Thyroid gland (tissue), 4 donors: ENCODE measurements at regions not wholly inside any gene's neighbourhood (a gene's known extent, or its start where the extent isn't known, plus 50 kb on each side); places are given as distances from the start of the nearest gene placed in this dataset.

Source experiments
- DNase-seq, 2 donors: peaks; one replicate each; pipeline ENCODE4 v3.0.0-alpha.2; 2019
- H3K27ac ChIP-seq, 3 donors: fragments of 200-600 bp; sonication (generic); 1 replicate in 2 of 3; 2 replicates in 1 of 3; pipeline ENCODE4 v1.5.1; 2016 to 2019; ENCODE audit warnings: mild to moderate bottlenecking in 1 of 3, moderate library complexity in 1 of 3
- H3K27me3 ChIP-seq: fragments of 200-600 bp; sonication (generic); one replicate; pipeline ENCODE4 v1.5.1; 2019
- H3K36me3 ChIP-seq, 2 donors: fragments of 200-600 bp; sonication (generic); one replicate each; pipeline ENCODE4 v1.5.1; 2016 to 2019
- H3K4me1 ChIP-seq, 2 donors: fragments of 200-600 bp; sonication (generic); one replicate each; pipeline ENCODE4 v1.5.1; 2017 to 2019
- H3K4me3 ChIP-seq, 3 donors: fragments of 200-600 bp; sonication (generic); replicated peaks in 1 of 3; 1 replicate in 2 of 3; 2 replicates in 1 of 3; pipeline ENCODE4 v1.5.1; 2016; ENCODE audit warnings: mild to moderate bottlenecking in 1 of 3
- H3K9me3 ChIP-seq: fragments of 200-600 bp; sonication (generic); one replicate; pipeline ENCODE4 v1.5.1; 2017
- POLR2A ChIP-seq, 2 donors: fragments of 450-650 bp; IDR thresholded peaks; one replicate each; pipeline ENCODE4 v1.6.1; 2017; ENCODE audit warnings: antibody characterized with exemption in 2 of 2, mild to moderate bottlenecking in 2 of 2, moderate library complexity in 1 of 2
- WGBS, 2 donors: methylation state at CpG; one replicate each; pipeline ENCODE4 v1.1.5; 2017; 5-methylcytosine and 5-hydroxymethylcytosine counted together
- intact Hi-C: fragments of 100-400 bp; cut with DNase I; formaldehyde crosslinking; loops from one replicate; pipeline ENCODE4 v1.15.1; 2023
- TF ChIP-seq, protein P1 (sequence below), 6 experiments: fragments of 200-600 bp in 3 of 6; fragments of 450-650 bp in 3 of 6; sonication (generic) in 3 of 6; IDR thresholded peaks; one replicate each; pipeline ENCODE4 v1.5.1; 2016 to 2019; ENCODE audit warnings: antibody characterized with exemption in 6 of 6, mild to moderate bottlenecking in 2 of 6, inconsistent platforms in 1 of 6, moderate library complexity in 1 of 6

DNA sequence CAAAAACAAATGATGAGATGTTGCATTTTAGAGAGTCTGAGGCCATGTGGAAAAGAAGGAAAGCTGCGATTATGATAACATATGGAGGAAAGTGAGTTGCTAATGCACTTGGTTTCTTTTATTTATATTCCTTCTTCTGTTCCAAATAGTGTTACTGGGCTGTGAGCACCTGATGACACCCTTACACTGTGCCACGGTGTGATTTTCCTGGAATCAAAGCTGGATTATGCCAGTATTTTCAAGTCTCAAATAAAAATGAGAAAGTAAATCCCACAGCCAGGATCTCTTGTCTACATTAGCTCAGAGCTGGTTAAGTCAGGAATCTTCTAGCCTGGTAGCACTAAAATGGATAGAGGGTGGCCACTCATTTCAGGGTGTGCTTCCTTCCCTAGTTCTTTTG lies 670.8 kb downstream of the TDRD15 start:
- TF ChIP-seq, protein P1, sequence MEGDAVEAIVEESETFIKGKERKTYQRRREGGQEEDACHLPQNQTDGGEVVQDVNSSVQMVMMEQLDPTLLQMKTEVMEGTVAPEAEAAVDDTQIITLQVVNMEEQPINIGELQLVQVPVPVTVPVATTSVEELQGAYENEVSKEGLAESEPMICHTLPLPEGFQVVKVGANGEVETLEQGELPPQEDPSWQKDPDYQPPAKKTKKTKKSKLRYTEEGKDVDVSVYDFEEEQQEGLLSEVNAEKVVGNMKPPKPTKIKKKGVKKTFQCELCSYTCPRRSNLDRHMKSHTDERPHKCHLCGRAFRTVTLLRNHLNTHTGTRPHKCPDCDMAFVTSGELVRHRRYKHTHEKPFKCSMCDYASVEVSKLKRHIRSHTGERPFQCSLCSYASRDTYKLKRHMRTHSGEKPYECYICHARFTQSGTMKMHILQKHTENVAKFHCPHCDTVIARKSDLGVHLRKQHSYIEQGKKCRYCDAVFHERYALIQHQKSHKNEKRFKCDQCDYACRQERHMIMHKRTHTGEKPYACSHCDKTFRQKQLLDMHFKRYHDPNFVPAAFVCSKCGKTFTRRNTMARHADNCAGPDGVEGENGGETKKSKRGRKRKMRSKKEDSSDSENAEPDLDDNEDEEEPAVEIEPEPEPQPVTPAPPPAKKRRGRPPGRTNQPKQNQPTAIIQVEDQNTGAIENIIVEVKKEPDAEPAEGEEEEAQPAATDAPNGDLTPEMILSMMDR (IDR thresholded peaks at IDR 0.05) = no peak
- no peak for TF ChIP-seq POLR2A (IDR thresholded peaks at IDR 0.05)
- no peaks in the 10 kb centered on the region for H3K9me3 ChIP-seq
- no peak overlapping the region for H3K4me3 ChIP-seq
- intact Hi-C loops = no loop called here
- no peak for DNase-seq
- WGBS, 2 donors = 81 to 84% methylated on average over 2 of the region's 2 CpGs
- no peaks in the 10 kb centered on the region for H3K36me3 ChIP-seq
- H3K27ac ChIP-seq = no peak overlapping the region
- H3K4me1 ChIP-seq = no peaks in the 10 kb centered on the region
- H3K27me3 ChIP-seq = no peaks in the 10 kb centered on the region

DNA sequence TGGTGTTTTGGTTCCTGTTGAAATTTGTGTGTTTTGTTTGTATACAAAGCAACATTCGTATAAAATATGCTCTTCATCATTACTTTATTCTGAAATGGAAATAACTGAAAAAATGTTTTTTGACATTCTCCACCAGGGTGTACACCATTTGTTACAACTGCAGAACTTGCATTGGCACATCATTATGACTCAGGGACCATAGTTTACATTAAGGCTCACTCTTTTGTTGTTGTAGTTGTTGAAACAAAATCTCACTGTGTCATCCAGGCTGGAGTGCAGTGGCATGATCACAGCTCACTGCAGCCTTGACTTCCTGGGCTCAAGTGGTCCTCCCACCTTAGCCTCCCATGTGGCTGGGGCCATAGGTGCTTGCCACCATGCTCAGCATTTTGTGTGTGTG lies 676.6 kb downstream of the TDRD15 start:
- TF ChIP-seq POLR2A (IDR thresholded peaks at IDR 0.05) = no peak
- TF ChIP-seq, protein P1 (IDR thresholded peaks at IDR 0.05) = no peak
- Histone ChIP-seq H3K4me3 (no peak overlapping the region), H3K36me3 (no peaks in the 10 kb centered on the region), H3K27me3 (no peaks in the 10 kb centered on the region), H3K27ac (no peak overlapping the region), H3K9me3 (no peaks in the 10 kb centered on the region), H3K4me1 (no peaks in the 10 kb centered on the region)
- WGBS, 2 donors = 57 to 67% methylated on average over 1 of the region's 1 CpG
- intact Hi-C loops = no loop called here
- DNase-seq = no peak

DNA sequence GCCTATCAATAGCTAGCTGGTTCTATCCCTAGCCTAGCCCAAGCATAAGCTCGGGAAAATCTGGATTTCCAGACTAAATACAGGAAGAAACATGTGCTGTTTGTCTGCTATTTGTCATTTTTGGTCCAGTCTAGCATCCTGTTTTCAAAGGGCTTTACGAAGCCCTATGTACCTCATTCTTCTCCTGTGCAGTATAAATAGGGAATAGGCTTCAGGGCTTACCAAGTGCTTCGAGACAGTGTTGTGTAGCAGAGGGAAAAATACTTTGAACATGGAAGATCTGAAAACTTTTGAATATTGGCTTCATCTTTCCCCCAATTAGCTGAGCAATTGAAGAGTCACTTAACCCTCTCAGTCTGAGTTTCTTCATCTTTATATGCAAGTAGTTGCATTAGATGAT lies 679.8 kb downstream of the TDRD15 start:
- intact Hi-C loops = no loop called here
- no peak for TF ChIP-seq POLR2A (IDR thresholded peaks at IDR 0.05)
- TF ChIP-seq, protein P1 (IDR thresholded peaks at IDR 0.05) = no peak
- WGBS, 2 donors = 48 to 59% methylated on average over 3 of the region's 3 CpGs
- Histone ChIP-seq H3K4me3 (no peak overlapping the region), H3K9me3 (no peaks in the 10 kb centered on the region), H3K27ac (no peak overlapping the region), H3K4me1 (no peaks in the 10 kb centered on the region), H3K36me3 (no peaks in the 10 kb centered on the region), H3K27me3 (no peaks in the 10 kb centered on the region)
- DNase-seq = no peak

DNA sequence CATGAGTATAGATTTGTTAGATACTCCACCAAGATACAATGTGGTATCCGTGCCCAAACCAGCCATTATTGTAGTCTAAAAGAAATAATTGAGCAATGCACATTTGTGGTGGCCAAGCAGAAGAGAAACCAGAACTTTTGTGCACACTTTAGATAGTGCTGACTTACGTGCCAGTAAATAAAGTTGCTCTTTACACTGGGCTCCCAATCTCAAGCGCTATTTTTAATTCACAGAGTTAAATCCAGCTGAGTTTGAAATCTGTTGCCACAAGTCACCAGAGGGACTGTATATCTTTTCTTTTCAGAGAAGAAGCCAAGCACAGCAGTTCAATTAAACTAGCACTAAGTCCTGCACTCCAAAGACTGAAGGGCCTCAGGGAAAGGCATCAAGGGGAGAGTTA lies 680.4 kb downstream of the TDRD15 start:
- H3K4me1 ChIP-seq = no peaks in the 10 kb centered on the region
- no peaks in the 10 kb centered on the region for H3K27me3 ChIP-seq
- intact Hi-C loops = no loop called here
- WGBS, 2 donors = 75 to 79% methylated on average over 3 of the region's 3 CpGs
- H3K9me3 ChIP-seq = no peaks in the 10 kb centered on the region
- TF ChIP-seq, protein P1 (IDR thresholded peaks at IDR 0.05) = no peak
- no peak for TF ChIP-seq POLR2A (IDR thresholded peaks at IDR 0.05)
- H3K4me3 ChIP-seq = no peak overlapping the region
- no peaks in the 10 kb centered on the region for H3K36me3 ChIP-seq
- H3K27ac ChIP-seq = no peak overlapping the region
- DNase-seq = no peak

DNA sequence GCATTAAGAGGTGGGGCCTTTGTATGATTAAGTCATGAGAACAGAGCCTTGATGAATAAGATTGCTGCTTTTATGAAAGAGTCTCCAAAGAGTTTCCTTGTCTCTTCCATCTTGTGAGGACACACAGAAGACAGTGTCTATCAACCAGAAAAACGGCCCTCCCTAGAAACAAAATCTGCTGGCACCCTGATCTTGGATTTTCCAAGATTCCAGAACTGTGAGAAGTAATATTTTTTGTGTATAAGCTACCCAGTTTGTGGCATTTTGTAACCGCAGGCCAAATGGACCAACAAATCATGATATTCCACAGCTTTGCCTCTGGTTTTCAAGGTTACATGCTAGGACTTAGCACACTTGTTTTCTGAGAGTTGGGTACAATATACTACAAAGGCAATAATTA lies 687.8 kb downstream of the TDRD15 start:
- TF ChIP-seq, protein P1 (IDR thresholded peaks at IDR 0.05) = no peak
- no peak for TF ChIP-seq POLR2A (IDR thresholded peaks at IDR 0.05)
- H3K27ac ChIP-seq = no peak overlapping the region
- no peak overlapping the region for H3K4me3 ChIP-seq
- H3K9me3 ChIP-seq = no peaks in the 10 kb centered on the region
- H3K4me1 ChIP-seq = no peaks in the 10 kb centered on the region
- H3K36me3 ChIP-seq = no peaks in the 10 kb centered on the region
- DNase-seq = no peak
- H3K27me3 ChIP-seq = no peaks in the 10 kb centered on the region
- 75 to 85% methylated on average over 2 of the region's 2 CpGs for WGBS, 2 donors
- intact Hi-C loops = no loop called here
